ENCODE measurements at regions not wholly inside any gene's neighbourhood (a gene's known extent, or its start where the extent isn't known, plus 50 kb on each side); places are given as distances from the start of the nearest gene placed in this dataset.

GRCh38 chr22:19577422-19577966 is 53.3 kb upstream of the CLDN5 start:
- TF ChIP-seq EZH2 (IDR thresholded peaks at IDR 0.05; ENCODE audit: low read length, missing control alignments) (no peak), CTCF (conservative IDR thresholded peaks at IDR 0.05 in 1 of 2, IDR thresholded peaks at IDR 0.05 in 1 of 2; ENCODE audit: low read depth in 1 of 2, low read length in 2 of 2) (no peak)

Data from fibroblast of lung (primary cell).